ENCODE measurements at regions not wholly inside any gene's neighbourhood (a gene's known extent, or its start where the extent isn't known, plus 50 kb on each side); places are given as distances from the start of the nearest gene placed in this dataset.

GRCh38 chr9:129287619-129288305 is 109.7 kb upstream of the IER5L start:
- Histone ChIP-seq H3K27me3 (no peaks in the 10 kb centered on the region), H3K9me3 (no peaks in the 10 kb centered on the region), H3K4me3 (no peak overlapping the region), H3K4me1 (no peaks in the 10 kb centered on the region), H3K36me3 (no peaks in the 10 kb centered on the region), H3K27ac (no peak overlapping the region)
- ATAC-seq (no peak), DNase-seq (no peak)
- TF ChIP-seq POLR2A (IDR thresholded peaks at IDR 0.05) (no peak), CTCF (IDR thresholded peaks at IDR 0.05 in 4 of 5, conservative IDR thresholded peaks at IDR 0.05 in 1 of 5) (no peak)
- intact Hi-C loops (cut with DNase I; ENCODE audit: low total_unique reads), result no loop called here
- in situ Hi-C loops (cut with MboI; ENCODE audit: low sequenced_read_pairs in 4 of 4), result no loop called here

GRCh38 chr9:129285979-129286772 is 108.1 kb upstream of the IER5L start:
- Histone ChIP-seq H3K4me1 (no peaks in the 10 kb centered on the region), H3K36me3 (no peaks in the 10 kb centered on the region), H3K27me3 (no peaks in the 10 kb centered on the region), H3K9me3 (no peaks in the 10 kb centered on the region), H3K27ac (no peak overlapping the region), H3K4me3 (no peak overlapping the region)
- in situ Hi-C loops (cut with MboI; ENCODE audit: low sequenced_read_pairs in 4 of 4), result no loop called here
- intact Hi-C loops (cut with DNase I; ENCODE audit: low total_unique reads), result no loop called here
- TF ChIP-seq POLR2A (IDR thresholded peaks at IDR 0.05), result no peak
- no peak for TF ChIP-seq CTCF (IDR thresholded peaks at IDR 0.05 in 4 of 5, conservative IDR thresholded peaks at IDR 0.05 in 1 of 5)
- DNase-seq (peak in 1 of 2 donors; percentile 4), ATAC-seq (no peak)

- no peaks in the 10 kb centered on the region for H3K9me3 ChIP-seq
- H3K4me3 ChIP-seq, result no peak overlapping the region
- intact Hi-C loops (cut with DNase I; ENCODE audit: low total_unique reads) (no loop called here), in situ Hi-C loops (cut with MboI; ENCODE audit: low sequenced_read_pairs in 4 of 4) (no loop called here)
- no peak for ATAC-seq
- TF ChIP-seq CTCF (IDR thresholded peaks at IDR 0.05 in 4 of 5, conservative IDR thresholded peaks at IDR 0.05 in 1 of 5) (no peak), POLR2A (IDR thresholded peaks at IDR 0.05) (no peak)
- no peak overlapping the region for H3K27ac ChIP-seq
- no peaks in the 10 kb centered on the region for H3K27me3 ChIP-seq
- H3K4me1 ChIP-seq, result no peaks in the 10 kb centered on the region
- no peak for DNase-seq
- no peaks in the 10 kb centered on the region for H3K36me3 ChIP-seq
Observed at GRCh38 chr9:129285382-129285781, 107.3 kb upstream of the IER5L start.

GRCh38 chr9:129284607-129285291 is 106.7 kb upstream of the IER5L start:
- Histone ChIP-seq H3K9me3 (no peaks in the 10 kb centered on the region), H3K4me3 (no peak overlapping the region), H3K27ac (no peak overlapping the region), H3K4me1 (no peaks in the 10 kb centered on the region), H3K36me3 (no peaks in the 10 kb centered on the region), H3K27me3 (no peaks in the 10 kb centered on the region)
- ATAC-seq (no peak), DNase-seq (peak in 1 of 2 donors; percentile 8)
- in situ Hi-C loops (cut with MboI; ENCODE audit: low sequenced_read_pairs in 4 of 4), result no loop called here
- intact Hi-C loops (cut with DNase I; ENCODE audit: low total_unique reads), result no loop called here
- TF ChIP-seq POLR2A (IDR thresholded peaks at IDR 0.05) (no peak), CTCF (IDR thresholded peaks at IDR 0.05 in 4 of 5, conservative IDR thresholded peaks at IDR 0.05 in 1 of 5) (no peak)
